Embryonic facial prominence (tissue), 1 donor: ENCODE measurements at regions not wholly inside any gene's neighbourhood (a gene's known extent, or its start where the extent isn't known, plus 50 kb on each side); places are given as distances from the start of the nearest gene placed in this dataset.
"Not testable (repeated sequence)": the region's sequence is repeated elsewhere in the genome, so short reads cannot be mapped to it uniquely, and the experiment has no call there.

Experiments
- DNase-seq: peaks from one replicate; pipeline ENCODE4 v3.0.0-alpha.2; 2016; ENCODE audit errors: extremely low spot score

DNA sequence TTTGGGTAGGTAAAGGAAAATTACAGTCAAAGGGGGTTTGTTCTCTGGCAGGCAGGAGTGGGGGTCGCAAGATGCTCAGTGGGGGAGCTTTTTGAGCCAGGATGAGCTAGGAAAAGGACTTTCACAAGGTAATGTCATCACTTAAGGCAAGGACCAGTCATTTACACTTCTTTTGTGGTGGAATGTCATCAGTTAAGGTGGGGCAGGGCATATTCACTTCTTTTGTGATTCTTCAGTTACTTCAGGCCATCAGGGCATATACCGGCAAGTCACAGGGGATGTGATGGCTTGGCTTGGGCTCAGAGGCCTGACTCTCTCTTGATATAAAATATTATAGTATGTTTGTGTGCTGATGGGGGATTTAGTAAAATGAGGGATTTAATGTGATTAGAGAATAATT lies 151.4 kb upstream of the GK2 start:
- DNase-seq = not testable (repeated sequence)

DNA sequence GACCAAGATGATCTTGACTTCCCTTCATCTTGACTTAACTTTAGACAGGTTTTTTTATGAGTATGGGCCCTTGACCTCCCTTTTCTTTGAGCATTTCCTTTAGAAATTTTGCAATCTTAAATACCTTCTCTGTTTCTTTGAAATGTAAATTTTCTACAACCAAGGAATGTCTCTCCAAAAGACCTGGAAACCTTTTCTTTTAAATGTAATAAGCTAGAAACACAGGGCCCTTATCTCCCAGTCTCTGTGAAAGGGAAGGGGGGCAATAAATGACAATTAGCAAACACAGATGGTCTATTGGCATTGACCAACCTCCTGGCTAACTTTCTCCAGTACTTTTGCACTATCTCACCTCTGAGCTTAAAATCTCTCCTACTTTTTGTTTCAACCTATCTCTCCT lies 144.3 kb upstream of the GK2 start:
- no peak for DNase-seq

DNA sequence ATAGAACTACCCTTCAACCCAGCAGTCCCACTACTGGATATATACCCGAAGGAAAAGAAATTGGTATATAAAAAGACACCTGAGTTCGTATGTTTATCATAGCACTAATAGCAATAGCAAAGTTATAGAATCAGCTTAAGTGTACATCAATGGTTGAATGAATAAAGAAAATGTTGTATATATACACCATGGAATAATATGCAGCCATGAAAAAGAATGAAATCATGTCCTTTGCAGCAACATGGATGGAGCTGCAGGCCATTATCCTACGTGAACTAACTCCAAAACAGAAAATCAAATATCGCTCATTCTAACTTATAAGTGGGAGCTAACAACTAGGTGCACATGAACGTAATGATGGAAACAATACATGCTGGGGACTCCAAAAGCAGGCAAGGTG lies 143.5 kb upstream of the GK2 start:
- DNase-seq = no peak

GRCh38 chr4:79547851-79548250 lies 139.8 kb upstream of the GK2 start:
- no peak for DNase-seq

- DNase-seq = not testable (repeated sequence)
Measured at GRCh38 chr4:79545292-79545691, 137.3 kb upstream of the GK2 start.

- DNase-seq = no peak
Measured at GRCh38 chr4:79540143-79540542, 132.1 kb upstream of the GK2 start.

DNA sequence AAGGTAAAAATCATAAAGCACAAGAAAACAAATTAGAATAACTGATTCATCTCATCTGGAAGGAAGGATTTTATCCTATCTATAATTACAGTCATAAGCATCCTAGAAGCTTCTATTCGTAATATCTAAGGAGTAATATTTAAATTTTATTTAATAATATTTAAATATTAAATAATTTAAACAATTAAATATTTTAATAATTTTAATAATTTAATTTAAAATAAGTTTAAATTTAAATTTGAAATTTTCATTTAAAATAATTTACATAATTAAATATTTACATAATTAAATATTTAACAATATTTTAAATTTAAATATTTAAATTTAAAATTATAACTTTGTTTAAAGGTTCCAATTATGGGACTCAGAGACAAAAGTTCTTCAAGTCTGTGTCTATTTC lies 127.5 kb upstream of the GK2 start:
- DNase-seq = no peak

GRCh38 chr4:79528241-79528706 lies 120.2 kb upstream of the GK2 start:
- DNase-seq = no peak

- no peak for DNase-seq
Measured at GRCh38 chr4:79526641-79527565, 118.9 kb upstream of the GK2 start.

GRCh38 chr4:79516114-79516513 lies 108.1 kb upstream of the GK2 start:
- DNase-seq = no peak

DNA sequence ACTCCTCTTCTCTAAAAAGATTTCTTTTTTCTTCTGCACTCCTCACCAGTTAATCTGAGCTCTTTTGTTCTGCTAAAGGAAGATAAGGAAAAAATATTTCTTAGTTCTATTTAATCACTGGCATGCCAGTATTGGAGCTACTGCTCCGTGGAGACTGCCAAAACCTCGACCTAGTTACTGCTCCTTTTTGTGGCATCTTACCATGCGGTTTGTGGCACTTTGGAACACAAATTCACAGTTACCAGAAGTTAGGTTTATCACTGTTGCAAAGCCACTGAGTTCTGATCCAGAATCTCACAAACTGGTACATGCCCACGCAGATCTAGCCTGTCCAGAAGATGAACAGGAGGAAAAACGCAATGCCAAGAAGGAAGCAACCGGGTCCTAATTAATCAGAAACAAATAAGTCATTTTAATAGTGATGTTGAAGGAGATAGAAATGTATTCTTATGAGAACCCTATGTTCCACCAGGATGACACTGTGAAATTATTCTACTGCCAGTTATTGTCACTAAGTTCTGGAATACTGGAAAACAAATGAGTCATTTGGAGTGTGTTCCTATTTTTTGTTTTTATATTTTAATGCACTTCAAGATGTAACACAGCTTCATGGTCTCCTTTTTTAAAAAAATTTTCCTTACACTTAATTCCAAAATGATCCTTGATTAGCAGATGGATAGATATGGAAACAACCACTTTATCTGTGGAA lies 106.7 kb upstream of the GK2 start:
- no peak for DNase-seq

- no peak for DNase-seq
Measured at GRCh38 chr4:79513576-79513975, 105.5 kb upstream of the GK2 start.

GRCh38 chr4:79512363-79512762 lies 104.3 kb upstream of the GK2 start:
- no peak for DNase-seq

DNA sequence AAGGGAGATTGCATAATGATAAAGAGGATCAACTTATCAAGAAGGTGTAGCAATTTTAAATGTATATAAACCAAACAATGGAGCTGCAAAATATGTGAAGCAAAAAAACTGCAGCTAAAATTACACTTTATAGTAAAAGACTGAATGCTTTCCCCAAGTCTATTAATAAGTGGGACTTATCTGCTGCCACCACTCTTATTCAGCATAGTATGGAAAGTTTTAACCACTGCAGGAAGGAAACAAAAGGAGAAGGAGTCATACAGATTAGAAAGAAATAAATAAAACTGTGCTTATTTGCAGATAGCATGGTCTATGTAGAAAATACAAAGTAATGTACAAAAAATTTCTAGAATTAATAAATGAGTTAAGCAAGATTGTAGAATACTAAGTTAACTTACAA lies 94.1 kb upstream of the GK2 start:
- no peak for DNase-seq

DNA sequence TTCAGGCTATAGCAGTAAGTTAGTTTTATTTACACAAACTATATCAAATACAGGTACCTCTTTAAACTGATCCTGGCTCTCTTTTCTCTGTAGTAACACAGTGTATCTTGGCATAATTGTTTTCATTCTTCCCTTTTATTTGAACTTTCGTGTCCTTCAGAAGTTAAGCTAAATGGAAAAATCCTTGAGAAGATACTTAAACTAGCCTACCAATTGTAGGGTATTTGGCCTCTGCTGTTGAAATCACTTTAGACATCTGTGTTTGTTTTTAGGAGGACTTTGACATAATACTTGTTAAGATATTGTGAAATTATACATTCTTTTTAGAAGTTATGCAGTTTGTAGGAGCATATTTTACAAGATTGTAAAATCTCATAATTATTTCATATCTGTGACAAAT lies 90.3 kb upstream of the GK2 start:
- no peak for DNase-seq

GRCh38 chr4:79497001-79497400 lies 89.0 kb upstream of the GK2 start:
- DNase-seq = no peak

DNA sequence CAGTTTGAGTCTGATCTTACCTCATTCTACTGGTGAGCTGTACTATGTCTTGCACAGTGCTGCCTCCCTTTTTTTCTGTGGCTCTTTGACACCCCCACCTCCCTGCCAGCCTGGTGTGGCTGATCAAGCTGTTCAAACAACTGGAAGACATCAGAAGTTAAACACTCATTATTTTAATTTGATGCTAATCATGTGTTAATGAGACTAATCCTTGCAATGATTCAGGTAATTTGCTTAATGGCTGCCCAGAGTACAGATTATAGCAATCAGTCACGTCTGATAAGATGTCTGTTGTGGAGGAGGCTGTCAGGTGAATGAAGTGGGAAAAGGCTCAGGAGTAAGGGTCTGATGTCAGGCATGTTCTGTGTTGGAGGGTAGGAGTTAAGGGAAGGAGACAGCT lies 87.4 kb upstream of the GK2 start:
- no peak for DNase-seq

GRCh38 chr4:79492148-79492547 lies 84.1 kb upstream of the GK2 start:
- DNase-seq = no peak

- no peak for DNase-seq
Measured at GRCh38 chr4:79489506-79489905, 81.5 kb upstream of the GK2 start.

DNA sequence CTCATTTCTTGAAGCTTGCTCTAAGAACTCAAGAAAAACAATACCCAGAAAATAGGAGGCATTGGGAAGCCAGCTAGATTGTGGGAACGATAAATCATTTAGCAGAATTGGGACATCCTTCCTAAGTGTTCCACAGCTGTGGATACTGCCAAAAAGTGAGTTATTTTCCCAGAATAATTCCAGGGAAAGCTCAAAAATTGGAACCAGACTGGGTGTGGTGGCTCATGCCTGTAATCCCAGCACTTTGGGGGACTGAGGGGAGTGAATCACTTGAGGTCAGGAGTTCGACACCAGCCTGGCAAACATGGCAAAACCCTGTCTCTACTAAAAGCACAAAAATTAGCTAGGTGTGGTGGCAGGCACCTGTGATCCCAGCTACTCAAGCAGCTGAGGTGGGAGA lies 68.2 kb upstream of the GK2 start:
- DNase-seq = no peak

- DNase-seq = no peak
Measured at GRCh38 chr4:79473439-79473724, 65.4 kb upstream of the GK2 start.

- DNase-seq = no peak
Measured at GRCh38 chr4:79472693-79473438, 64.8 kb upstream of the GK2 start.

DNA sequence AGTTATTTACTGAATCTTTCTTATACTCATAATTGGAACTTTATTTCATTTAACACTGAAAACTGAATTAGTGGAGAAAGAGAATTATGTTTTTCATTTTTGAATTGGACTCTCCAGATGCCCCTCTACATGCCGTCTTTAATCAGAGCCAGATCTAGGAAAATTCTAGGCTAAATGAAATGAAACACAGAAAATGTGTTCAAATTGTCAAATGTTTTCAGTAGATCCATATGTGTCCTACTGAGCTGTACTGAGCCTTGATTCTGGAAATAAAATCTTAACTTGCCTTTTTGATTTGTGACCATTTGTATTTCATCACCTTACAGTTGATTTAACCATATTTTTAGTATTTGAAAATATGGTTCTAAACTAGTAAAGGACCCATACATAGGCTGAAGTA lies 64.0 kb upstream of the GK2 start:
- DNase-seq = no peak
